NCI-H345 treated with DMSO at 0.1 percent for 48 hours (cell line): ENCODE measurements at regions not wholly inside any gene's neighbourhood (a gene's known extent, or its start where the extent isn't known, plus 50 kb on each side); places are given as distances from the start of the nearest gene placed in this dataset.

ENCODE experiments used
- DNase-seq: peaks from one replicate; lab custom pipeline; 2025; ENCODE audit not compliant: unreplicated experiment; lab: John Stamatoyannopoulos, UW

- DNase-seq = no peak
Observed at GRCh38 chr17:77266891-77267341, 126.1 kb downstream of the SEC14L1 start.

GRCh38 chr17:77269696-77270681 lies 129.2 kb downstream of the SEC14L1 start:
- peak; percentile 61 for DNase-seq

- no peak for DNase-seq
Observed at GRCh38 chr17:77271411-77271810, 130.6 kb downstream of the SEC14L1 start.

GRCh38 chr17:77273397-77274085 lies 132.8 kb downstream of the SEC14L1 start:
- DNase-seq = no peak

- DNase-seq = no peak
Observed at GRCh38 chr17:77274096-77274845, 133.5 kb downstream of the SEC14L1 start.

GRCh38 chr17:77279448-77280303 lies 138.9 kb downstream of the SEC14L1 start:
- DNase-seq = no peak

- no peak for DNase-seq
Observed at GRCh38 chr17:77280304-77281121, 139.7 kb downstream of the SEC14L1 start.

- peak; percentile 72 for DNase-seq
Observed at GRCh38 chr17:77281122-77281903, 140.5 kb downstream of the SEC14L1 start.

- DNase-seq = no peak
Observed at GRCh38 chr17:77281904-77282367, 141.2 kb downstream of the SEC14L1 start.

- no peak for DNase-seq
Observed at GRCh38 chr17:77282524-77283515, 142.1 kb downstream of the SEC14L1 start.

GRCh38 chr17:77284023-77284617 lies 143.4 kb downstream of the SEC14L1 start:
- DNase-seq = no peak

- DNase-seq = no peak
Observed at GRCh38 chr17:77285594-77286390, 145.0 kb downstream of the SEC14L1 start.

GRCh38 chr17:77286391-77286640 lies 145.5 kb downstream of the SEC14L1 start:
- DNase-seq = no peak

- DNase-seq = no peak
Observed at GRCh38 chr17:77286641-77287431, 146.1 kb downstream of the SEC14L1 start.

GRCh38 chr17:77287432-77288068 lies 146.8 kb downstream of the SEC14L1 start:
- no peak for DNase-seq
